ENCODE measurements at regions not wholly inside any gene's neighbourhood (a gene's known extent, or its start where the extent isn't known, plus 50 kb on each side); places are given as distances from the start of the nearest gene placed in this dataset. TPM values are rescaled to one million over a fixed set of nuclear protein-coding genes. Genes with fewer than 3 reads are reported as not detected.

Small RNA genes in the stretch of these regions (small RNA-seq; reads per million reads assigned to genes)
- gene RNU6-152P (ENCODE audit: low replicate concordance) = not detected

Measured in lung (tissue), 1 donor.